HG03139 (cell line): ENCODE measurements at regions not wholly inside any gene's neighbourhood (a gene's known extent, or its start where the extent isn't known, plus 50 kb on each side); places are given as distances from the start of the nearest gene placed in this dataset.
"Not testable (repeated sequence)": the region's sequence is repeated elsewhere in the genome, so short reads cannot be mapped to it uniquely, and the experiment has no call there.

ENCODE experiments used
- ATAC-seq: cut with Tn5 transposase; IDR thresholded peaks from one replicate; pipeline ENCODE4 v1.9.1; 2021; ENCODE audit not compliant: unreplicated experiment

GRCh38 chr20:48364055-48364454 is 463.7 kb downstream of the PREX1 start:
- ATAC-seq: no peak

- ATAC-seq: peak; percentile 34
Observed at GRCh38 chr20:48360342-48360975, 467.3 kb downstream of the PREX1 start.

GRCh38 chr20:48359692-48360341 is 468.0 kb downstream of the PREX1 start:
- ATAC-seq: peak; percentile 66

GRCh38 chr20:48359055-48359390 is 468.8 kb downstream of the PREX1 start:
- ATAC-seq: not testable (repeated sequence)

GRCh38 chr20:48358176-48359054 is 469.4 kb downstream of the PREX1 start:
- no peak for ATAC-seq

GRCh38 chr20:48357714-48358113 is 470.1 kb downstream of the PREX1 start:
- no peak for ATAC-seq

GRCh38 chr20:48354903-48355302 is 472.9 kb downstream of the PREX1 start:
- no peak for ATAC-seq

- no peak for ATAC-seq
Observed at GRCh38 chr20:48354320-48354876, 473.4 kb downstream of the PREX1 start.

- no peak for ATAC-seq
Observed at GRCh38 chr20:48352628-48353027, 475.2 kb downstream of the PREX1 start.

- no peak for ATAC-seq
Observed at GRCh38 chr20:48352042-48352441, 475.8 kb downstream of the PREX1 start.

GRCh38 chr20:48350313-48350988 is 477.3 kb downstream of the PREX1 start:
- ATAC-seq: no peak

GRCh38 chr20:48349656-48350055 is 478.1 kb downstream of the PREX1 start:
- no peak for ATAC-seq

GRCh38 chr20:48348022-48348421 is 479.8 kb downstream of the PREX1 start:
- no peak for ATAC-seq

GRCh38 chr20:48342822-48343513 is 484.8 kb downstream of the PREX1 start:
- no peak for ATAC-seq

- ATAC-seq: no peak
Observed at GRCh38 chr20:48340883-48341281, 486.9 kb downstream of the PREX1 start.

GRCh38 chr20:48339986-48340882 is 487.6 kb downstream of the PREX1 start:
- no peak for ATAC-seq

GRCh38 chr20:48339190-48339985 is 488.4 kb downstream of the PREX1 start:
- no peak for ATAC-seq

GRCh38 chr20:48338717-48339116 is 489.1 kb downstream of the PREX1 start:
- no peak for ATAC-seq

GRCh38 chr20:48336597-48336996 is 491.2 kb downstream of the PREX1 start:
- ATAC-seq: no peak
